Suppressor macrophage (primary cell): ENCODE measurements at regions not wholly inside any gene's neighbourhood (a gene's known extent, or its start where the extent isn't known, plus 50 kb on each side); places are given as distances from the start of the nearest gene placed in this dataset.
"Not testable (repeated sequence)": the region's sequence is repeated elsewhere in the genome, so short reads cannot be mapped to it uniquely, and the experiment has no call there.

ENCODE experiments used
- DNase-seq, 4 experiments: peaks; one replicate each; pipeline ENCODE4 v3.0.0-alpha.2; 2020 to 2022

DNA sequence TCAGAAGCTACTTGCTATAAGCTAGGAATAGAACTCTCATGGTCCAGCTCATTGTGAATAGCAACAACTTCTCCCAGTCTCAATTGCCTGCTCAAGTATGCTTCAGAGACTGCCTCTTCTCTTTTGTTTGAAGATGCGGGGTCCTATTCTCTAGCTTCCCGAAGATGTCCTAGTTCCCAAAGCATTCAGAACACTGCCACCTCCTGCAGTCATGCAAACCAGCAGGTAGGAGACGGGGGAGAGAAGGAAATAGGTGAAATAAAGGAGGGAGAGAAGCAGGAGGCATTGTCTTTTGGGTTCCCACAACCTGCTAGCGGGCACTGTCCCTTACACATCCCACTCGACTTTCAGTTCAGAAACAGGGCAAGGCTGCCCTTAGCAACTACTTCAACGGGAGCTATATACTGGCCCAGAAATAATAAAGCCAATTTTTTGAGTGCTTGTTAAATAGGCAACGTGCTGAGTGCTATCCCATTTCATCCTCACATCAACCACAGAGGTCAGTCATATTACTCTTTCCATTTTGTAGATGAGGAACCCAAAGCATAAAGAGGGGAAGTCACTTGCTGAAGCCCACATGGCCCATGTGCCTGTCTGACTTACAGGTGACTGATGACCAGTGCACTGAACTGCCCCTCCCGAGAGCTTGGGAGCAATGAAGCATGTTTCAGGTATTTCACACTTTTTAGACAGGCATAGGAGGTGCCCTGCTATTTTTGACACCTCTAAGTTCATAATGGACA is 61.9 kb upstream of the ATXN1 start:
- peak; percentile 14 to 51 (median 48) for DNase-seq

DNA sequence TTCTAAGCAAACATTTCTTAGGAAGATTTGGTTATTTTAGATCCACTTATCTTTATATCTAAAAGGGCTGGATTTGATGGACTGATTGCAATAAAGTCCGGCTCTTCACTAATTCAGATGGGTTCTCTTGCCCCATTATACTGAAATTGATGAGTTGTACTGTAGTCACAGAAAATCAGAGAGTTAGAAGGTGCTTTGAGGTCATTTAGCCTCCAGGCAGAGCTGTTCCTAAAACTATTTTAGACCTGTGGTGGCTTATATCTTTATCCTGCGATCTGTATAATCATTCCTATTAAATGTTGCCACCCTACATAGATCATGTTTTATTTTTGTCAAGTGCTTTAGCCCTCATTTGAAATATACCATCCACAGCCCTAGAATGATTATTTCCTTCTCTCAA is 61.3 kb upstream of the ATXN1 start:
- no peak for DNase-seq

DNA sequence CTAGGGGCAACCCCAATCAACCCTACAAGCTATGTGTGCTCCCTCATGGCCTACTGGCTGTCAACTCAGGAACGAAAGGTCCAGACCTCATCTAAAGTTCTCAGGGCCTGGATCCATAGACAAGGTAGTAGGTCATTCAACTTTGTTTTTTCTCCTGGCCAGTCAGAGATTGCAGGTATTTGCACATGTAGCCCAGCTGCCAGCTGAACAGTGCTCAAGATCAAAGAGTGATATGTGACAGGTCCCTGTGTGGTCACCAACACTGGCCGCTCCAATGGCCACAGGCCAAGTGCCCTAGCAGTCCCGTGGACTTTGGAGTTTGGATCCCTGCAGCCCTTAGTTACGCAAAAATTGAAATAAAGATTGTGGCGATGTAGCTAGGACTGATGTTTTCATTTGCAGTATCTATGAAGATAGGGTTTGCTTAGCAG is 60.6 kb upstream of the ATXN1 start:
- DNase-seq: no peak

DNA sequence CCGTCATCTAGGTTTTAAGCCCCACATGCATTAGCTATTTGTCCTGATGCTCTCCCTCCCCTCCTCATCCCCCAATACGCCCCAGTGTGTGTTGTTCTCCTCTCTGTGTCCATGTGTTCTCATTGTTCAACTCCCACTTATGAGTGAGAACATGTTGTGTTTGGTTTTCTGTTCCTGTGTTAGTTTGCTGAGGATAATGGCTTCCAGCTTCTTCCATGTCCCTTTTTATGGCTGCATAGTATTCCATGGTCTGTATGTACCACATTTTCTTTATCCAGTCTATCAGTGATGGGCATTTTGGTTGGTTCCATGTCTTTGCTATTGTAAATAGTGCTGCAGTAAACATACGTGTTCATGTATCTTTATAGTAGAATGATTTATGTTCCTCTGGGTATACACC is 59.0 kb upstream of the ATXN1 start:
- DNase-seq: not testable (repeated sequence)

DNA sequence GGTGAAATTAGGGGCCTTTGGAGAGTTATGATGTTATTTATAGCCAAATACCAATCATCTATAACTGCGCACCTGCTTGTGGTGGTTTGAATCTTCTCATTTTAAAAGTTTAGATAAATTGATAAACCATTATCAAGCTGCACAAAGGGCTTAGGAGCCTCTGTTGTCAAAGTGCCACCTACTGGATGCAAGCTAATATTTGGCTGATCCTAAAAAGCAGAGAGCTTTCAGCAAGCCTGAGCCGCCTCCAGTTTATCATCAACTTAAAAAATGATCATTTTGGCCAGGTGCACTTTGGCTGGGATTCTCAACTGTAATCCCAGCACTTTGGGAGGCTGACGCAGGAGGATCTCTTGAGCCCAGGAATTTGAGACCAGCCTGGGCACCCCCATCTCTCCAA is 58.5 kb upstream of the ATXN1 start:
- peak in 1 of 4 experiments; percentile 20 for DNase-seq

DNA sequence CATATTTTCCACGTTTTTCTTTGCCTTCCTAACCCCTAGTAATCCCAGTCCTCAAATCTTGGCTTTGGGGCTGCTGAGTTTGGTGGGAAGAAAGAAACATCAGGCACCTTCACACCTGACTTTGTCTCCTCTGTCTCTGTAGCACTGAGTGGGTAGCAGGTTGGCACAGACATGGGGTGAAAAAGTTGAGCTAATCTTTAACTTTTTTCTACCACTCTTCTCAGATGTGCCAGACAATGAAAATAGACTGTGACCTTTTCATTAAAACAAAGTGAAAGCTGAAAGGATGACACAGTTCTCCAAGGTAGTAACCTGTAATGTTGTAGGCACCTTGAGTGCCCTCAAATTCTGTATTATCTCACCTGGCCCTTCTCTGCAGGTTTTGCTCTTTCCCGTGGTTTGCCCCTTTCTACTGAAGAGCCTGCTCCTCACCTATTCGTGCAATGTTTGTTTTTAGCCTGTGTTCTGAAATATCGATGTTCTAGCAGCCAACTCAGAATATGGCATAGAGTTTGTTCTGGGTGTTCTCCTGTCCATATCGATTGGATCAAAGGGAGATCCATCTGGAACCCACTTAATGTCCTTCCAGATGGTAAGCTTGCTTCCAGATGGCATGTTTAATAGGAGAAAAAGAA is 57.8 kb upstream of the ATXN1 start:
- DNase-seq: no peak

DNA sequence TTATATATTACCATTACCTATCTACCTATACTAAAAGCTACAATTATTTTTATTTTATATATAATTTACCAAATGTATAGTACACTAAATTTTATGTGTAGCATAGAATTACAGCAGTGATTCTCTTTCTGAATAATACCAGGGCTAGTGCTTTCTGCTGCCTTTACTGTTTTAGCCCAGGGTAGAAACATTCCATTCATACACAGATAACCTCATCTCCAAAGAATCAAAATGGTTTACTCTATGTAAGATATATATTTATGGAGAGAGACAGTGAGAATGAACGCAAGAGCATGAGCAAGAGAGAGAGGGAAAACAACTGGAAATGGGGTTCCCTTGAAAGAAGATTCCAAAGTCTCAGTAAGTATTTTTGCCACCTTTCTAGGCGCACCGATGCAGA is 56.3 kb upstream of the ATXN1 start:
- no peak for DNase-seq

DNA sequence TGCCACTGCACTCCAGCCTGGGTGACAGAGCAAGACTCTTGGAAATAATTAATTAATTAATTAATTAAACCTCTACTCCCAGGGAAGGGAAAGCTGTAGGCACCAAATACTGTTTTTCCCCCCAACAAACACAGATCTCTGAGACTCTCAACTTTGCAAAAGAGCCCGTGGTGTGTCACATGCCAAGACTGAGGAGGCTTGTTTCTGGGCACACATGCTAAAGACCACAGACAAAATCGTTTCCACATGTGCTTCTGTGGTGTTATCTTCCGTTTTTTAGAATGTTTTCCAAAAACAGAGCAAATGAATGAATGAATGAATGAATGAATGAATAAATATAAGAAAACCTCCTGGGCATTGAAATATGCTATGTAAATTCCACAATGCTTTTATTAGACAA is 55.6 kb upstream of the ATXN1 start:
- DNase-seq: no peak

DNA sequence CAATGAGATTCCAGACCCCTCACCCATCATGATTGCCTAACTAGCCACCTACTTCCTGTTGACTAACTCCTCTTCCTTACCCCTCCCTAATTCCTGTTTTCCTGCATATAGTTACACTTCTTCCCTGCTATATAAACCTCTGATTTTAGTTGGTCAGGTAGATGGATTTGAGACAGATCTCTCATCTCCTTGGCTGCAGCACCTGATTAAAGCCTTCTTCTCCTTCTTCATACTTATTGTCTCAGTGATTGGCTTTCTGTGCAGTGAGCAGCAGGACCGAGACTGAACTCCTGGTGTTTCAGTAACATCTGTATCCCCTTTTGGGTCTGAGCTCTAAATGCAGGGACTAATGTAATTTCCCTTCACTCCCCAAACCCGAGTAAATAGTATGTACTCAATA is 51.7 kb upstream of the ATXN1 start:
- no peak for DNase-seq

DNA sequence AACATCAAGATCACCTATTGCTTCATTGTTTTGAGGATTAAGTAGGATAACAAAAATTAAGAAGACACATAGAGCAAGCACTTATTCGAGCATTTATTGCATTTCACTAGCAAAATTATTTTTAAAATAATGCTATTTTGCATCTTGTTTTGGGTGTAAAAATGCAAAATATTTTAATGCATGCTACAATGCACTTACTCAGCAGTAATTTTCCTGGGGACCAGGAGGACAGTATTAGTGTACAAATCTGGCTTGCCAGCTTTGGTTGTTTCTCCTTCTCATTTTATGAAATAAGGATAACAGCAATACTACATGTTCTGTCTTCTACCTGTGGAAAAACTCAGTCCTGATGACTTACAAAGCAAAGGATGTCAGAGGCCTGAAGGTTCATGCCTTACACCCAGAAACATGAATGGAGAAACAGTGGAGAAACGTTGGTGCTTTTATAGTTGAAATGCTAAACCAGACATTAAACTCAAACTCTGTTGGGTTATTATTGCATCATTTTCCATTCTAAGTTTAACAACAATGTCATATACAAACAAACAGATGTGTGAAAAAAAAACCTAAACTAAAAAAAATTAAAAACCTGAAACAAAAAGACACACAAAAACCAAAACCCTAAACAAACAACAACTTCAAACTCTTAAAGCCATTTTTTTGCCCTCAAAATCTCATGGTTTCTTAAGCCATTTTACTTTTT is 50.2 kb upstream of the ATXN1 start:
- DNase-seq: no peak
